ENCODE measurements at regions not wholly inside any gene's neighbourhood (a gene's known extent, or its start where the extent isn't known, plus 50 kb on each side); places are given as distances from the start of the nearest gene placed in this dataset.
"Not testable (repeated sequence)": the region's sequence is repeated elsewhere in the genome, so short reads cannot be mapped to it uniquely, and the experiment has no call there.

GRCh38 chr16:17766012-17766411 is 295.3 kb upstream of the XYLT1 start:
- DNase-seq (no peak), ATAC-seq (ENCODE audit: low read depth in 2 of 2) (no peak)
- no peak overlapping the region for H3K4me3 Mint-ChIP-seq
- H3K36me3 Mint-ChIP-seq = peaks cover 0 to 5% of the 10 kb centered on the region in 2 donors
- peaks cover 4 to 14% (median 6%) of the 10 kb centered on the region in 3 donors for H3K27me3 Mint-ChIP-seq
- H3K9me3 Mint-ChIP-seq = peaks cover 3 to 24% (median 6%) of the 10 kb centered on the region in 7 donors
- H3K27ac Mint-ChIP-seq = no peak overlapping the region
- no peaks in the 10 kb centered on the region for H3K4me1 Mint-ChIP-seq

DNA sequence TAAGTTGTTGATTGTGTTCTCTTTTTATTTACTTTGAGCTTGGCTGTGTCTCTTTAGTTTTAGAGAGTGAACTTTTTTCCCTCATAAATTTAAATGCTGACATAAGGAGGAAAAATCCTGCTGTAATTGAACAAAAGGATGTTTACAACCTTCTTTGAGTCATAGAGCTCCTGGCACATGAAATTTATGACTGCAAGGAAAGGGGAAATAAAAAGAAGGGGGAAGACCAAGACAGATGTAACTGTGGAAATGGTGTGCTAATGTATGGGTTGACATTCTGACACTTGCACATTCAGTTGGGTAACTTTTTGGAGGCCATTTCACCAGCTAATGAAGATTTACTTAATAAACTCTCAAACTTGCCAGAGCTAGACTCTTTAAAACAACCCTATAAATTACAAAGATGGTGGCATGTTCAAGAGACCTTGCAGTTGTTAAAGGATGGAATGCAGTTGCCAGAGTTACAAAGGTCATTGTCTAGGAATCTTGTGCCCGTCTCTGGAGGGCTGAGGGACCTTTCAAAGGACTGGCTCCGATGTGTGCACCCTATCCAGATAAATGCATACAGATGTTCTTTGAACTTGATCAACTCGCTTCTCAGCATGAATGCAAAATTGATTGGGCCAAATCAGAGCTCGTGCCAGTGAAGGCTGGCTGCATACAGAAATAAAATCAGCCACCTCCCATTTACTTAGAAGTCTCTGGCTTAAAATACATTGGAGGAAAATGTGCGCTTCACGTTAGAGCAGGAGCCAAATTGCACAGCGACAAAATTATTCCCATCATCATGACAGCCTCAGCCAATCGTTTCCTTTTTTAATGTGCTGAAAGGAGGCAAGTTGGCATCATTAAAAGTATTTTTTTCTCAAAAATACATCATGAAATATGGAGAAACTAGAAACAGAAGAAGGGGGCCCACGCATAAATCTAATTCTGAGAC is 289.0 kb upstream of the XYLT1 start:
- ATAC-seq (ENCODE audit: low read depth in 2 of 2) (no peak), DNase-seq (no peak)
- no peak overlapping the region for H3K27ac Mint-ChIP-seq
- peaks cover 10 to 21% (median 12%) of the 10 kb centered on the region in 3 donors for H3K27me3 Mint-ChIP-seq
- H3K4me1 Mint-ChIP-seq = no peaks in the 10 kb centered on the region
- no peak overlapping the region for H3K4me3 Mint-ChIP-seq
- H3K9me3 Mint-ChIP-seq = peaks cover 0 to 5% (median 3%) of the 10 kb centered on the region in 7 donors
- no peaks in the 10 kb centered on the region for H3K36me3 Mint-ChIP-seq

DNA sequence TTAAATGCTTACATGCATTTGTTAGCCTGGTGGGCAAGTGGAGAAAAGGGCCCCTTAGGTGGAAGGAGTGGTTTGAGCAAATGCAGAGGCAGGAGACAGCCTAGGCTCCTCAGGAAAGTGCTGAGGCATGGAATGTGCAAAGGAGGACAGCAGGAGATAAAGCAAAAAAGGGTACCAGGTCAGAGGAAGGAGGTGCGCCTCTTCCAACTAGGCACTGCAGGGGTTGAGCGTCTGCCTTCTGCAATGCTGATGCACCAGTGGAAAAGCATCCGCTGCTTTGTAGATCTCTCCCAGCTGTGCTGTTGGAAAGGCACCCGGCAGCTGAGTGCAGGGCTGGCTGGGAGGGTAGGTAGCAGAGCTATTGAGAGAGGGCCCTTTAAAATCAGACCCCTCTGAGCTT is 287.0 kb upstream of the XYLT1 start:
- DNase-seq = no peak
- peaks cover 10 to 25% (median 12%) of the 10 kb centered on the region in 3 donors for H3K27me3 Mint-ChIP-seq
- no peaks in the 10 kb centered on the region for H3K4me1 Mint-ChIP-seq
- H3K36me3 Mint-ChIP-seq = no peaks in the 10 kb centered on the region
- no peak overlapping the region for H3K4me3 Mint-ChIP-seq
- no peak for ATAC-seq (ENCODE audit: low read depth in 2 of 2)
- peaks cover 0 to 7% (median 4%) of the 10 kb centered on the region in 7 donors for H3K9me3 Mint-ChIP-seq
- no peak overlapping the region for H3K27ac Mint-ChIP-seq

- no peak overlapping the region for H3K4me3 Mint-ChIP-seq
- H3K27me3 Mint-ChIP-seq = peaks cover 0 to 17% (median 4%) of the 10 kb centered on the region in 3 donors
- H3K27ac Mint-ChIP-seq = no peak overlapping the region
- H3K9me3 Mint-ChIP-seq = peaks cover 0 to 7% (median 4%) of the 10 kb centered on the region in 7 donors
- no peak for ATAC-seq (ENCODE audit: low read depth in 2 of 2)
- no peaks in the 10 kb centered on the region for H3K36me3 Mint-ChIP-seq
- H3K4me1 Mint-ChIP-seq = no peaks in the 10 kb centered on the region
- no peak for DNase-seq
Observed at GRCh38 chr16:17755158-17755557, 284.4 kb upstream of the XYLT1 start.

GRCh38 chr16:17753434-17753833 is 282.7 kb upstream of the XYLT1 start:
- peaks cover 0 to 12% (median 9%) of the 10 kb centered on the region in 7 donors for H3K9me3 Mint-ChIP-seq
- H3K27me3 Mint-ChIP-seq = peaks cover 0 to 12% (median 9%) of the 10 kb centered on the region in 3 donors
- no peak for DNase-seq
- ATAC-seq (ENCODE audit: low read depth in 2 of 2) = no peak
- H3K36me3 Mint-ChIP-seq = no peaks in the 10 kb centered on the region
- no peak overlapping the region for H3K27ac Mint-ChIP-seq
- no peak overlapping the region for H3K4me3 Mint-ChIP-seq
- H3K4me1 Mint-ChIP-seq = no peaks in the 10 kb centered on the region

GRCh38 chr16:17749706-17750105 is 278.9 kb upstream of the XYLT1 start:
- no peak overlapping the region for H3K27ac Mint-ChIP-seq

DNA sequence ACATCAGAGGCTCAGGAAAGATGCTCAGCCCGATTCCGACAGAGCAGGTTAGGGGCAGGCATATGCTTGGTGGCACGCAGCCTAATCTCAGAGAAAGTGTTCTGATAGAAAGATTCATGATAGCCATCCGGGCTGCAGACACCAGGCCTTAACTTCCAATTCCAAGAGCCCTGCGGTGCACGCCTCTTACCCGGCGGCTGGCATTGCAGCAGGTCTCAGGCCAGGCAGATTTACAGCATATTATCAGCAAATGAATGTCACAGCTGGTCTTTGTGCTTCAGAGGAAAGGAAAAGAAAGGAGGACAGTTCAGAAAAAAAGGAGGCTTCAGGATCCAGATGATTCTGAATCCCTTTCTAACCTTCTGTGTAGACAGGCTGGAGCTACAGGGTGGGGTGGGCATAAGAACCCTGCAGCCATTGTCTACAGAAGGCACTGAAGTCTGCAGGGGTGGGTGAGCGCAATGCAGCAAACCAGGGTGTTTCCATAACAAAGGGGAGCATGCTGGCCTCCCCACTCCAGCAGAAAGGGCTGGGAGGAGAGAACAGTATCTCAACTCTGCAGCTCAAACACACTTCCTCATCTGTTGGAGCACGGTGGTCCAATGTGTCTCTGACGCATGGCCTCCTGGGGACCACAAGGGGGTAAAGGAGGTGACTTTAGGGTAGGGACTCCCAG is 277.4 kb upstream of the XYLT1 start:
- Mint-ChIP-seq H3K36me3 (no peaks in the 10 kb centered on the region), H3K27me3 (peaks cover 0 to 10% (median 5%) of the 10 kb centered on the region in 3 donors), H3K9me3 (peaks cover 0 to 7% (median 5%) of the 10 kb centered on the region in 7 donors), H3K4me1 (no peaks in the 10 kb centered on the region), H3K27ac (peak overlapping the region in 1 of 6 donors; percentile 31), H3K4me3 (no peak overlapping the region)
- no peak for ATAC-seq (ENCODE audit: low read depth in 2 of 2)
- no peak for DNase-seq

More at GRCh38 chr16:17749706-17750105, 278.9 kb upstream of the XYLT1 start:
- no peak overlapping the region for H3K4me3 Mint-ChIP-seq
- ATAC-seq (ENCODE audit: low read depth in 2 of 2) = no peak
- peaks cover 0 to 13% (median 5%) of the 10 kb centered on the region in 3 donors for H3K27me3 Mint-ChIP-seq
- no peaks in the 10 kb centered on the region for H3K36me3 Mint-ChIP-seq
- no peak for DNase-seq
- H3K4me1 Mint-ChIP-seq = no peaks in the 10 kb centered on the region
- peaks cover 0 to 9% (median 6%) of the 10 kb centered on the region in 7 donors for H3K9me3 Mint-ChIP-seq

- Mint-ChIP-seq H3K4me3 (no peak overlapping the region), H3K27ac (peak overlapping the region in 2 of 6 donors; percentile 27 to 53), H3K9me3 (peaks cover 0 to 7% (median 5%) of the 10 kb centered on the region in 7 donors), H3K4me1 (no peaks in the 10 kb centered on the region), H3K36me3 (no peaks in the 10 kb centered on the region), H3K27me3 (peaks cover 0 to 12% (median 5%) of the 10 kb centered on the region in 3 donors)
- DNase-seq (no peak), ATAC-seq (ENCODE audit: low read depth in 2 of 2) (no peak)
Observed at GRCh38 chr16:17747081-17747756, 276.5 kb upstream of the XYLT1 start.

- ATAC-seq (ENCODE audit: low read depth in 2 of 2) (no peak), DNase-seq (no peak)
- H3K4me3 Mint-ChIP-seq = no peak overlapping the region
- H3K27ac Mint-ChIP-seq = no peak overlapping the region
- no peaks in the 10 kb centered on the region for H3K4me1 Mint-ChIP-seq
- peaks cover 0 to 7% (median 5%) of the 10 kb centered on the region in 7 donors for H3K9me3 Mint-ChIP-seq
- peaks cover 0 to 17% (median 5%) of the 10 kb centered on the region in 3 donors for H3K27me3 Mint-ChIP-seq
- H3K36me3 Mint-ChIP-seq = no peaks in the 10 kb centered on the region
Observed at GRCh38 chr16:17744921-17745572, 274.3 kb upstream of the XYLT1 start.

- no peak for ATAC-seq (ENCODE audit: low read depth in 2 of 2)
- H3K9me3 Mint-ChIP-seq = peaks cover 0 to 3% (median 0%) of the 10 kb centered on the region in 7 donors
Observed at GRCh38 chr16:17743578-17743977, 272.8 kb upstream of the XYLT1 start.

GRCh38 chr16:17743158-17743557 is 272.4 kb upstream of the XYLT1 start:
- H3K27me3 Mint-ChIP-seq = peaks cover 0 to 14% (median 0%) of the 10 kb centered on the region in 3 donors
- no peak for DNase-seq
- H3K9me3 Mint-ChIP-seq = peaks cover 0 to 3% (median 0%) of the 10 kb centered on the region in 7 donors
- no peak for ATAC-seq (ENCODE audit: low read depth in 2 of 2)
- no peak overlapping the region for H3K27ac Mint-ChIP-seq
- no peak overlapping the region for H3K4me3 Mint-ChIP-seq
- H3K4me1 Mint-ChIP-seq = no peaks in the 10 kb centered on the region
- H3K36me3 Mint-ChIP-seq = no peaks in the 10 kb centered on the region

More at GRCh38 chr16:17743578-17743977, 272.8 kb upstream of the XYLT1 start:
- DNase-seq = no peak
- Mint-ChIP-seq H3K4me3 (no peak overlapping the region), H3K27me3 (peaks cover 0 to 14% (median 0%) of the 10 kb centered on the region in 3 donors), H3K4me1 (no peaks in the 10 kb centered on the region), H3K27ac (no peak overlapping the region), H3K36me3 (no peaks in the 10 kb centered on the region)

DNA sequence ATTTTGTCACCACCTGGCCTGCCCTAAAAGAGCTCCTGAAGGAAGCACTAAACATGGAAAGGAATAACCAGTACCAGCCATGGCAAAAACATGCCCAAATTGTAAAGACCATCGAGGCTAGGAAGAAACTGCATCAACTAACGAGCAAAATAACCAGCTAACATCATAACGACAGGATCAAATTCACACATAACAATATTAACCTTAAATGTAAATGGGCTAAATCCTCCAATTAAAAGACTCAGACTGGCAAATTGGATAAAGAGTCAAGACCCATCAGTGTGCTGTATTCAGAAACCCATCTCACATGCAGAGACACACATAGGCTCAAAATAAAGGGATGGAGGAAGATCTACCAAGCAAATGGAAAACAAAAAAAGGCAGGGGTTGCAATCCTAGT is 264.3 kb upstream of the XYLT1 start:
- H3K4me1 Mint-ChIP-seq; H3K4me3 Mint-ChIP-seq; H3K36me3 Mint-ChIP-seq; DNase-seq; H3K27ac Mint-ChIP-seq; ATAC-seq (ENCODE audit: low read depth in 2 of 2): not testable (repeated sequence)
- Mint-ChIP-seq H3K9me3 (peaks cover 4 to 28% (median 14%) of the 10 kb centered on the region in 7 donors), H3K27me3 (peaks cover 2 to 21% (median 7%) of the 10 kb centered on the region in 3 donors)

DNA sequence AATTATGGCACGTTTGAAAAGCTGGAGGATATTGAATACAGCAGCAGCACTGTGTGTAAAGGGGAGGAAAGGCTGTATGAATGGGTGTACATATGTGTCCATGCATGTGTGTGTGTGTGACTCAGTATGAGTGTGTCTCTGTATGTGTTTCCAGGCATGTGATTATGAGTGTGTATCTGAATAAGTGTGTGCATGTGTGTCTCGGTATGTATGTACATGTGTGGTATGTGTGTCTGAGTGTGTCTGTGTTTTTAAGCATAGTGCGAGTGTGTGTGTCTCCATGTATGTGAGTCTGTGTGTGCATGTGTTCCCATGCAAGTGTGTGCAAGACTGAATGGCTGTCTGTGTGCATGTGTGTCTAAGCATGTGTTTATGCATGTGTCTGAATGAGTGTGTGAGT is 259.1 kb upstream of the XYLT1 start:
- DNase-seq (no peak), ATAC-seq (ENCODE audit: low read depth in 2 of 2) (no peak)
- Mint-ChIP-seq H3K9me3 (peaks cover 4 to 15% (median 11%) of the 10 kb centered on the region in 7 donors), H3K27me3 (peaks cover 21 to 26% (median 23%) of the 10 kb centered on the region in 3 donors), H3K4me3 (no peak overlapping the region), H3K36me3 (no peaks in the 10 kb centered on the region), H3K27ac (peak overlapping the region in 1 of 6 donors; percentile 22), H3K4me1 (no peaks in the 10 kb centered on the region)
